Fibroblast of lung (primary cell): ENCODE measurements at regions not wholly inside any gene's neighbourhood (a gene's known extent, or its start where the extent isn't known, plus 50 kb on each side); places are given as distances from the start of the nearest gene placed in this dataset.
A peak's percentile ranks its signal among the peaks of the same experiment; 100 is the strongest.

ENCODE experiments used
- DNase-seq, 2 donors: peaks; one replicate each; pipeline versions ENCODE4 v3.0.0 to v3.0.0-alpha.2; 2010; ENCODE audit warnings: low read depth in 2 of 2
- H2AFZ ChIP-seq: 2 replicates; pipeline ENCODE4 v1.5.1; 2012; ENCODE audit warnings: low read length, control low read depth, inconsistent platforms
- H3K27ac ChIP-seq: 2 replicates; pipeline ENCODE4 v1.5.1; 2011; ENCODE audit warnings: low read length, control low read depth; ENCODE audit not compliant: insufficient read depth
- H3K27me3 ChIP-seq: 2 replicates; pipeline ENCODE4 v1.5.1; 2011; ENCODE audit warnings: mild to moderate bottlenecking, low read length; ENCODE audit not compliant: control insufficient read depth, insufficient read depth
- H3K36me3 ChIP-seq: 2 replicates; pipeline ENCODE4 v1.5.1; 2011; ENCODE audit warnings: low read length; ENCODE audit not compliant: control insufficient read depth, insufficient read depth
- H3K4me1 ChIP-seq: 2 replicates; pipeline ENCODE4 v1.5.1; 2011; ENCODE audit warnings: low read length; ENCODE audit not compliant: control insufficient read depth, insufficient read depth; ENCODE audit errors: extremely low read depth
- H3K4me2 ChIP-seq: 2 replicates; pipeline ENCODE4 v1.5.1; 2011; ENCODE audit warnings: low read length, control low read depth; ENCODE audit not compliant: insufficient read depth; ENCODE audit errors: extremely low read depth
- H3K4me3 ChIP-seq, 4 experiments: fragments of 200-600 bp in 1 of 4; sonication (generic) in 1 of 4; replicated peaks in 1 of 4; 2 replicates each; pipeline ENCODE4 v1.5.1; 2011 to 2016; ENCODE audit warnings: low read length in 4 of 4, low read depth in 3 of 4, mild to moderate bottlenecking in 3 of 4, control low read depth in 2 of 4, inconsistent platforms in 1 of 4, mixed read lengths in 1 of 4; ENCODE audit not compliant: insufficient read depth in 1 of 4; ENCODE audit errors: control extremely low read depth in 1 of 4
- H3K79me2 ChIP-seq: 2 replicates; pipeline ENCODE4 v1.5.1; 2012; ENCODE audit warnings: mild to moderate bottlenecking, low read length, inconsistent platforms; ENCODE audit not compliant: control insufficient read depth, insufficient read depth
- H3K9ac ChIP-seq: 2 replicates; pipeline ENCODE4 v1.5.1; 2011; ENCODE audit warnings: mild to moderate bottlenecking, low read length, control low read depth; ENCODE audit not compliant: insufficient read depth
- H3K9me3 ChIP-seq: 2 replicates; pipeline ENCODE4 v1.5.1; 2012; ENCODE audit warnings: low read depth, low read length; ENCODE audit not compliant: control insufficient read depth, insufficient read depth
- H4K20me1 ChIP-seq: 2 replicates; pipeline ENCODE4 v1.5.1; 2011; ENCODE audit warnings: low read length; ENCODE audit not compliant: control insufficient read depth, insufficient read depth; ENCODE audit errors: extremely low read depth
- EZH2 ChIP-seq: IDR thresholded peaks from 2 replicates; pipeline ENCODE4 v1.5.1; 2012; ENCODE audit warnings: low read length, control low read depth, mild to moderate bottlenecking; ENCODE audit errors: missing control alignments
- TF ChIP-seq, protein P1 (sequence below), 2 donors: IDR thresholded peaks in 1 of 2; conservative IDR thresholded peaks in 1 of 2; 1 replicate in 1 of 2; 2 replicates in 1 of 2; pipeline ENCODE4 v1.5.1; 2011 to 2012; ENCODE audit warnings: low read length in 2 of 2, control low read depth in 1 of 2, inconsistent platforms in 1 of 2, low read depth in 1 of 2, mild to moderate bottlenecking in 1 of 2

- Histone ChIP-seq H2AFZ (no peak overlapping the region), H3K4me1 (peaks cover 16% of the 10 kb centered on the region), H3K27ac (peak overlapping the region; percentile 46), H3K9me3 (no peaks in the 10 kb centered on the region), H3K4me2 (no peak overlapping the region), H3K36me3 (no peaks in the 10 kb centered on the region), H3K79me2 (no peaks in the 10 kb centered on the region), H3K9ac (no peak overlapping the region), H3K27me3 (no peaks in the 10 kb centered on the region), H3K4me3 (no peak overlapping the region), H4K20me1 (no peaks in the 10 kb centered on the region)
- peak in 1 of 2 donors; percentile 79 for DNase-seq
- TF ChIP-seq, protein P1, sequence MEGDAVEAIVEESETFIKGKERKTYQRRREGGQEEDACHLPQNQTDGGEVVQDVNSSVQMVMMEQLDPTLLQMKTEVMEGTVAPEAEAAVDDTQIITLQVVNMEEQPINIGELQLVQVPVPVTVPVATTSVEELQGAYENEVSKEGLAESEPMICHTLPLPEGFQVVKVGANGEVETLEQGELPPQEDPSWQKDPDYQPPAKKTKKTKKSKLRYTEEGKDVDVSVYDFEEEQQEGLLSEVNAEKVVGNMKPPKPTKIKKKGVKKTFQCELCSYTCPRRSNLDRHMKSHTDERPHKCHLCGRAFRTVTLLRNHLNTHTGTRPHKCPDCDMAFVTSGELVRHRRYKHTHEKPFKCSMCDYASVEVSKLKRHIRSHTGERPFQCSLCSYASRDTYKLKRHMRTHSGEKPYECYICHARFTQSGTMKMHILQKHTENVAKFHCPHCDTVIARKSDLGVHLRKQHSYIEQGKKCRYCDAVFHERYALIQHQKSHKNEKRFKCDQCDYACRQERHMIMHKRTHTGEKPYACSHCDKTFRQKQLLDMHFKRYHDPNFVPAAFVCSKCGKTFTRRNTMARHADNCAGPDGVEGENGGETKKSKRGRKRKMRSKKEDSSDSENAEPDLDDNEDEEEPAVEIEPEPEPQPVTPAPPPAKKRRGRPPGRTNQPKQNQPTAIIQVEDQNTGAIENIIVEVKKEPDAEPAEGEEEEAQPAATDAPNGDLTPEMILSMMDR (conservative IDR thresholded peaks at IDR 0.05 in 1 of 2, IDR thresholded peaks at IDR 0.05 in 1 of 2; ENCODE audit: low read depth in 1 of 2, low read length in 2 of 2) = no peak
- TF ChIP-seq EZH2 = no peak
Observed at GRCh38 chr2:19614066-19614465, 255.6 kb upstream of the OSR1 start.

DNA sequence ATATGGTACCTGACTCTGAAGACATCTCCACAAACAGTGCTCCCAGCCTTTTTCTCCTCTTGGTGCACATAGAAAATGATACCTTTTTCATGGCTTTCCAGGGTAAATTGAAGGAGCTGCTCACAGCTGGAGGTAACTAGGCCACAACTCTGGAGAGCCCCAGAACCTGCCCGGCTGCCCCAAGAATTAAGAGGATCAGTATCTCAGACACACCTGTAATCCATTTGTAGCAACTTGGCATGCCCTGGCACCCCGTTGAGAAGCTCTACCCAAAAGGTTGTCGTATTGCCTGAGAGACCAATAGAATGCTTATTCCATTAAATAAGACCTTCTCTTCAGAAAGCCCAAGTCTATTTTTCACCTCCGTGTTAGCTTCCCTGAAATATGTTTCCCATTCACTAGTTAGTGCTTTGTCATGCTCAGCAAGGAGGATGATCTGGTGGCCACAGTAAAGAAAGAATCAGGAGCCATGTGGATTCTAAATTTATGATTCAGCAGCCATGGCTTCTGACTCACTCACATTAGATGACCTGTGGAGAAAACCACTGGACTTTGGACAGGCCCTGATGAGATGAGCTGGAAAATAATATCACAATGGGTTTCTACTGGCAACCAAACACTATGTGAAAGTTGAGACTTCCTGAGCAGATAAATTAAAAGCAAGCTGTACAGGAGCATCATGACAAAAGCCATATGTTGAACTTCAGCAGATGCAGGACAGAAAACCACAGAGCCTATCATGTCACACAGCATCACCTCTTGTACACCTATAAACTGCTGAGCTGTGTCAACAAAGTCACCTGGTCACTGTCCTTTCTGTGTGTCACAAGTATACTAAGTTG lies 253.3 kb upstream of the OSR1 start:
- no peak for TF ChIP-seq EZH2
- TF ChIP-seq, protein P1 (conservative IDR thresholded peaks at IDR 0.05 in 1 of 2, IDR thresholded peaks at IDR 0.05 in 1 of 2; ENCODE audit: low read depth in 1 of 2, low read length in 2 of 2) = no peak
- Histone ChIP-seq H3K9ac (no peak overlapping the region), H3K79me2 (no peaks in the 10 kb centered on the region), H3K4me2 (no peak overlapping the region), H4K20me1 (no peaks in the 10 kb centered on the region), H3K4me3 (no peak overlapping the region), H3K36me3 (no peaks in the 10 kb centered on the region), H2AFZ (no peak overlapping the region), H3K9me3 (no peaks in the 10 kb centered on the region), H3K27ac (peak overlapping the region; percentile 92), H3K4me1 (peaks cover 27% of the 10 kb centered on the region), H3K27me3 (no peaks in the 10 kb centered on the region)
- peak; percentile 94 to 99 for DNase-seq

- TF ChIP-seq, protein P1 (conservative IDR thresholded peaks at IDR 0.05 in 1 of 2, IDR thresholded peaks at IDR 0.05 in 1 of 2; ENCODE audit: low read depth in 1 of 2, low read length in 2 of 2) = no peak
- no peak for TF ChIP-seq EZH2
- H3K4me1 ChIP-seq = peaks cover 27% of the 10 kb centered on the region
- H3K9me3 ChIP-seq = no peaks in the 10 kb centered on the region
- no peaks in the 10 kb centered on the region for H3K27me3 ChIP-seq
- no peaks in the 10 kb centered on the region for H3K36me3 ChIP-seq
- H4K20me1 ChIP-seq = no peaks in the 10 kb centered on the region
- H3K27ac ChIP-seq = peak overlapping the region; percentile 89
- H3K79me2 ChIP-seq = no peaks in the 10 kb centered on the region
- no peak overlapping the region for H3K4me3 ChIP-seq
- H3K9ac ChIP-seq = no peak overlapping the region
- peak in 1 of 2 donors; percentile 18 for DNase-seq
- no peak overlapping the region for H3K4me2 ChIP-seq
- no peak overlapping the region for H2AFZ ChIP-seq
Observed at GRCh38 chr2:19609266-19609665, 250.8 kb upstream of the OSR1 start.
